Stomach (tissue), 8 donors: ENCODE measurements at regions not wholly inside any gene's neighbourhood (a gene's known extent, or its start where the extent isn't known, plus 50 kb on each side); places are given as distances from the start of the nearest gene placed in this dataset.

Source experiments
- DNase-seq, 2 donors: peaks; one replicate each; pipeline versions ENCODE4 v3.0.0 to v3.0.0-alpha.2; 2013 to 2019
- H3K27ac ChIP-seq, 5 donors: fragments of 200-600 bp in 4 of 5; sonication (generic) in 4 of 5; one replicate each; pipeline ENCODE4 v1.5.1; 2013 to 2019; ENCODE audit warnings: mild to moderate bottlenecking in 1 of 5, moderate library complexity in 1 of 5
- H3K27me3 ChIP-seq, 3 donors: fragments of 200-600 bp; sonication (generic); one replicate each; pipeline ENCODE4 v1.5.1; 2017 to 2019; ENCODE audit warnings: mixed run types in 1 of 3
- H3K36me3 ChIP-seq, 4 donors: fragments of 200-600 bp; sonication (generic); 1 replicate in 3 of 4; 2 replicates in 1 of 4; pipeline ENCODE4 v1.5.1; 2016 to 2019
- H3K4me1 ChIP-seq, 4 donors: fragments of 200-600 bp; sonication (generic); one replicate each; pipeline ENCODE4 v1.5.1; 2016 to 2019
- H3K4me3 ChIP-seq, 4 donors: fragments of 200-600 bp; sonication (generic) in 3 of 4; one replicate each; pipeline ENCODE4 v1.5.1; 2016 to 2019; ENCODE audit warnings: mild to moderate bottlenecking in 1 of 4
- H3K9me3 ChIP-seq, 4 donors: fragments of 200-600 bp; sonication (generic); one replicate each; pipeline ENCODE4 v1.5.1; 2016 to 2019
- EP300 ChIP-seq: sonication (generic); formaldehyde crosslinking; IDR thresholded peaks from one replicate; pipeline ENCODE4 v1.6.1; 2017; ENCODE audit warnings: antibody characterized with exemption
- POLR2A ChIP-seq, 4 donors: fragments of 450-650 bp; IDR thresholded peaks; one replicate each; pipeline ENCODE4 v1.6.1; 2016; ENCODE audit warnings: antibody characterized with exemption in 4 of 4, control low read depth in 2 of 4, mild to moderate bottlenecking in 1 of 4, moderate library complexity in 1 of 4
- POLR2AphosphoS5 ChIP-seq, 3 donors: sonication (generic); formaldehyde crosslinking; IDR thresholded peaks; one replicate each; pipeline ENCODE4 v1.6.1; 2016; ENCODE audit warnings: antibody characterized with exemption in 3 of 3
- WGBS, 5 donors: extraction: QIAGEN DNeasy Blood & Tissue Kit in 3 of 5; methylation state at CpG; one replicate each; pipeline versions ENCODE4 v1.1.5 to v1.1.7; 2013 to 2018; 5-methylcytosine and 5-hydroxymethylcytosine counted together
- intact Hi-C: fragments of 100-400 bp; cut with DNase I; formaldehyde crosslinking; loops from one replicate; pipeline ENCODE4 v1.15.1; 2023; ENCODE audit warnings: low total_unique reads
- TF ChIP-seq, protein P1 (sequence below), 7 experiments: fragments of 450-650 bp in 4 of 7; fragments of 200-600 bp in 3 of 7; sonication (generic) in 3 of 7; IDR thresholded peaks; one replicate each; pipeline ENCODE4 v1.5.1; 2016 to 2019; ENCODE audit warnings: antibody characterized with exemption in 7 of 7, control low read depth in 2 of 7, mild to moderate bottlenecking in 1 of 7
- donor health status: healthy with polysubstance abuse.
- donor health status: Bipolar disorder and iron deficiency.
- donor health status: healthy.

DNA sequence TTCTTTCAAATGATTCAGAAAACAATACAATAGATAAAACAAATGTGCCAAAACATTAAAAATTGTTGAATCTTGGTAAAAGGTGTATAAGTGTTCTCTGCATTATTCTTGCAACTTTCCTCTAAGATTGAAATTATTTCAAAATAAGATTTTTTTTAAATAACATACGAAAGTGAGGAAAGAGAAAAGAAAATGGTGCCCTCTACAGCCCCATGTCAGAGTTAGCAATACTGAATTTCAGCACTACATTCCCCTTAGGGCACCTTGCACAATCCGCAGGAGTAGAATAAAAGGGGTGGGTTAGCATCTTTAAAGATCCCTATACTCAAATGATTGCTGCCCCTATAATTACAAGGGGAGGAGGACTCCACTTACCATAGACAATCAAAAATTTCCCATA lies 433.7 kb downstream of the BCL11A start:
- Histone ChIP-seq H3K4me3 (no peak overlapping the region), H3K27ac (no peak overlapping the region), H3K36me3 (no peaks in the 10 kb centered on the region), H3K27me3 (no peaks in the 10 kb centered on the region), H3K9me3 (peaks cover 0 to 4% (median 0%) of the 10 kb centered on the region in 4 donors), H3K4me1 (no peaks in the 10 kb centered on the region)
- TF ChIP-seq, protein P1, sequence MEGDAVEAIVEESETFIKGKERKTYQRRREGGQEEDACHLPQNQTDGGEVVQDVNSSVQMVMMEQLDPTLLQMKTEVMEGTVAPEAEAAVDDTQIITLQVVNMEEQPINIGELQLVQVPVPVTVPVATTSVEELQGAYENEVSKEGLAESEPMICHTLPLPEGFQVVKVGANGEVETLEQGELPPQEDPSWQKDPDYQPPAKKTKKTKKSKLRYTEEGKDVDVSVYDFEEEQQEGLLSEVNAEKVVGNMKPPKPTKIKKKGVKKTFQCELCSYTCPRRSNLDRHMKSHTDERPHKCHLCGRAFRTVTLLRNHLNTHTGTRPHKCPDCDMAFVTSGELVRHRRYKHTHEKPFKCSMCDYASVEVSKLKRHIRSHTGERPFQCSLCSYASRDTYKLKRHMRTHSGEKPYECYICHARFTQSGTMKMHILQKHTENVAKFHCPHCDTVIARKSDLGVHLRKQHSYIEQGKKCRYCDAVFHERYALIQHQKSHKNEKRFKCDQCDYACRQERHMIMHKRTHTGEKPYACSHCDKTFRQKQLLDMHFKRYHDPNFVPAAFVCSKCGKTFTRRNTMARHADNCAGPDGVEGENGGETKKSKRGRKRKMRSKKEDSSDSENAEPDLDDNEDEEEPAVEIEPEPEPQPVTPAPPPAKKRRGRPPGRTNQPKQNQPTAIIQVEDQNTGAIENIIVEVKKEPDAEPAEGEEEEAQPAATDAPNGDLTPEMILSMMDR (IDR thresholded peaks at IDR 0.05), result no peak
- TF ChIP-seq EP300, result no peak
- 53 to 84% (median 62%) methylated on average over 2 of the region's 2 CpGs for WGBS, 5 donors
- intact Hi-C loops, result no loop called here
- no peak for DNase-seq

DNA sequence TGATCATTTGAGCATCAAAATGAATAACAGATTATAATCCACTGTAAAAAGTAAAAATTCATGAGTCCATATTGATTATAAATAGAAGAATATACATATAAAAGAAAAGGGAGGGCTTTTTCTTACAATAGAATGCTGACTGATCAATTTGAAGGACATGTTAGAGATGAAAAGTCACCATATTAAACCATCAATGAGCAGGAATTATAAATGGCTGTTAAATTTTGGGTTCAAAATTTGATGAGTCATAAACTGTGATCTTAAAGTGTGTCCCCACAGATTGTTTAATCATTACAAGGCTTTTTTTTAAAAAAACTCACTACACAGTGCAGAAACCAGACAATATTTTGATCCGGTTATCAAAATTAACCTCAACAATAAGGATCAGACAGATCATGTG lies 434.5 kb downstream of the BCL11A start:
- Histone ChIP-seq H3K36me3 (no peaks in the 10 kb centered on the region), H3K9me3 (peaks cover 0 to 4% (median 0%) of the 10 kb centered on the region in 4 donors), H3K4me1 (no peaks in the 10 kb centered on the region), H3K4me3 (no peak overlapping the region), H3K27me3 (no peaks in the 10 kb centered on the region), H3K27ac (no peak overlapping the region)
- TF ChIP-seq, protein P1 (IDR thresholded peaks at IDR 0.05), result no peak
- no peak for TF ChIP-seq POLR2A (IDR thresholded peaks at IDR 0.05)
- TF ChIP-seq POLR2AphosphoS5 (IDR thresholded peaks at IDR 0.05), result no peak
- no peak for TF ChIP-seq EP300
- intact Hi-C loops, result no loop called here
- 81 to 92% (median 90%) methylated on average over 1 of the region's 1 CpG for WGBS, 5 donors
- DNase-seq, result no peak

DNA sequence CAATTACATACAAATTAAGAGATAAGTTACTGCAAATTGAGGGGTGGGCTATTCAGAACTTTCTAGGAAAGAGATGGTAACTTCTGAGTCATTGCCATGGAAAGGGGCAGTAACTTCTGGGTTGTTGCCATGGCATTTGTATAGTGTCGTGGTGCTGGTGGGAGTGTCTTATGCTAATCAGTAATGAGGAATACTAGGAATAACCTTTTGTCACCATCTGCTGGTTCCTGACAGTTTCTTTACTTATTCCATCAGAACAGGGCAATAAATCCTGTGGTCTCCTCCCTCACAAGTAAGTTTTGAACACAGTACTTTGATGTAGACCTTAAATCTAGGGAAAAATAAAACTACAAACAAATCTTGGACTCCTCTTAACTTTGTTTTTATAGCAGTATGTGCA lies 435.4 kb downstream of the BCL11A start:
- intact Hi-C loops, result no loop called here
- Histone ChIP-seq H3K36me3 (no peaks in the 10 kb centered on the region), H3K4me3 (no peak overlapping the region), H3K27me3 (no peaks in the 10 kb centered on the region), H3K4me1 (no peaks in the 10 kb centered on the region), H3K27ac (no peak overlapping the region), H3K9me3 (peaks cover 0 to 4% (median 0%) of the 10 kb centered on the region in 4 donors)
- TF ChIP-seq, protein P1 (IDR thresholded peaks at IDR 0.05), result no peak
- no peak for TF ChIP-seq POLR2A (IDR thresholded peaks at IDR 0.05)
- TF ChIP-seq EP300, result no peak
- no peak for TF ChIP-seq POLR2AphosphoS5 (IDR thresholded peaks at IDR 0.05)
- 23 to 58% (median 33%) methylated on average over 1 of the region's 1 CpG for WGBS, 5 donors
- no peak for DNase-seq

DNA sequence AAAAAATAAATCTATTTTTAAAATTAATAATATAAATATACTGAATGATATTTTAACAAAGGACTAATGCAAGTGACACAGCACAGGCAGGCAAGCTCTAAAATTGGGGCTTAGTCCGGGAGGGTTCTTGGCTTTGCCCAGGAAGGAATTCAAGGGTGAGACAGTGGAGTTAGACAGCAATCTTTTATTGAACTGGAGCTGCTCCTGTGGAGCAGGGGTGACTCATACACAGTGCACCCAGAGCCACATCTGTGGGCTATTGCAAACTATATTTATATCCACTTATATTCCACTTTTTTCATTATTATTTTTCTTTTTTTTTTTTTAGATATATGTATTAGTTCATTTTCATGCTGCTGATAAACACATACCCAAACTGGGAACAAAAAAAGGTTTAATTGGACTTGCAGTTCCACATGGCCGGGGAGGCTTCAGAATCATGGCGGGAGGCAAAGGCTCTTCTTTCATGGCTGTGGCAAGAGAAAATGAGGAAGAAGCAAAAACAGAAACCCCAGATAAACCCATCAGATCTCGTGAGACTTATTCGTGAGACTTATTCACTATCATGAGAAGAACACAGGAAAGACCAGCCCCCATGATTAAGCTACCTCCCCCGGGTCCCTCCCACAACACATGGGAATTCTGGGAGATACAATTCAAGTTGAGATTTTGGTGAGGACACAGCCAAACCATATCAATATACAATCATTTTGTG lies 437.1 kb downstream of the BCL11A start:
- Histone ChIP-seq H3K4me3 (no peak overlapping the region), H3K36me3 (no peaks in the 10 kb centered on the region), H3K27ac (no peak overlapping the region), H3K9me3 (peaks cover 0 to 4% (median 0%) of the 10 kb centered on the region in 4 donors), H3K27me3 (no peaks in the 10 kb centered on the region), H3K4me1 (no peaks in the 10 kb centered on the region)
- intact Hi-C loops, result no loop called here
- no peak for DNase-seq
- TF ChIP-seq, protein P1 (IDR thresholded peaks at IDR 0.05), result no peak
- TF ChIP-seq POLR2AphosphoS5 (IDR thresholded peaks at IDR 0.05), result no peak
- no peak for TF ChIP-seq POLR2A (IDR thresholded peaks at IDR 0.05)
- TF ChIP-seq EP300, result no peak
- 91 to 94% (median 93%) methylated on average over 4 to 6 of the region's 6 CpGs for WGBS, 5 donors
